Activated CD4-positive, alpha-beta T cell treated with anti-CD3 and anti-CD28 coated beads, Interleukin-2, Interleukin-4, amounts not matched to agents 100 ng/mL and 50 ng/mL, durations not matched to agents 16 hours and 8 hours (primary cell): ENCODE measurements at regions not wholly inside any gene's neighbourhood (a gene's known extent, or its start where the extent isn't known, plus 50 kb on each side); places are given as distances from the start of the nearest gene placed in this dataset.

Source experiments
- DNase-seq: peaks from one replicate; pipeline ENCODE4 v3.0.0-alpha.2; 2020; ENCODE audit warnings: low spot score

GRCh38 chr1:234694661-234695060 is 84.7 kb upstream of the IRF2BP2 start:
- DNase-seq, result no peak

GRCh38 chr1:234692966-234693580 is 83.1 kb upstream of the IRF2BP2 start:
- no peak for DNase-seq

- DNase-seq, result no peak
Observed at GRCh38 chr1:234691567-234691966, 81.6 kb upstream of the IRF2BP2 start.

- no peak for DNase-seq
Observed at GRCh38 chr1:234690872-234691271, 80.9 kb upstream of the IRF2BP2 start.

- DNase-seq, result no peak
Observed at GRCh38 chr1:234689236-234689635, 79.3 kb upstream of the IRF2BP2 start.

GRCh38 chr1:234687011-234687410 is 77.0 kb upstream of the IRF2BP2 start:
- no peak for DNase-seq

- DNase-seq, result no peak
Observed at GRCh38 chr1:234686035-234686434, 76.1 kb upstream of the IRF2BP2 start.

GRCh38 chr1:234684856-234685255 is 74.9 kb upstream of the IRF2BP2 start:
- DNase-seq, result no peak

- no peak for DNase-seq
Observed at GRCh38 chr1:234683861-234684632, 74.1 kb upstream of the IRF2BP2 start.

GRCh38 chr1:234683127-234683860 is 73.3 kb upstream of the IRF2BP2 start:
- no peak for DNase-seq

- DNase-seq, result no peak
Observed at GRCh38 chr1:234681990-234682389, 72.0 kb upstream of the IRF2BP2 start.

GRCh38 chr1:234681065-234681464 is 71.1 kb upstream of the IRF2BP2 start:
- DNase-seq, result no peak

GRCh38 chr1:234680331-234680904 is 70.4 kb upstream of the IRF2BP2 start:
- no peak for DNase-seq

- DNase-seq, result peak; percentile 48
Observed at GRCh38 chr1:234676103-234676594, 66.2 kb upstream of the IRF2BP2 start.

- no peak for DNase-seq
Observed at GRCh38 chr1:234675572-234675971, 65.6 kb upstream of the IRF2BP2 start.

- no peak for DNase-seq
Observed at GRCh38 chr1:234675006-234675405, 65.0 kb upstream of the IRF2BP2 start.

- DNase-seq, result no peak
Observed at GRCh38 chr1:234674218-234674815, 64.3 kb upstream of the IRF2BP2 start.

- DNase-seq, result no peak
Observed at GRCh38 chr1:234672349-234673135, 62.6 kb upstream of the IRF2BP2 start.

GRCh38 chr1:234670967-234671626 is 61.1 kb upstream of the IRF2BP2 start:
- DNase-seq, result no peak

- DNase-seq, result no peak
Observed at GRCh38 chr1:234669499-234669898, 59.5 kb upstream of the IRF2BP2 start.

GRCh38 chr1:234668577-234668955 is 58.6 kb upstream of the IRF2BP2 start:
- no peak for DNase-seq
